SU-DHL-6 (cell line): ENCODE measurements at regions not wholly inside any gene's neighbourhood (a gene's known extent, or its start where the extent isn't known, plus 50 kb on each side); places are given as distances from the start of the nearest gene placed in this dataset.

Experiments
- H2AFZ ChIP-seq: fragments of 200-600 bp; sonication (generic); 2 replicates; pipeline ENCODE4 v1.6.1; 2014; ENCODE audit warnings: low read depth, mild to moderate bottlenecking, moderate library complexity, mixed read lengths, antibody characterized with exemption, low read length; ENCODE audit not compliant: severe bottlenecking
- H3F3A ChIP-seq: fragments of 200-600 bp; shearing (Covaris generic); 2 replicates; pipeline ENCODE4 v1.6.0; 2016; ENCODE audit warnings: antibody characterized with exemption, mild to moderate bottlenecking; ENCODE audit not compliant: insufficient read depth
- H3K27ac ChIP-seq: fragments of 200-600 bp; sonication (generic); 2 replicates; pipeline ENCODE4 v1.5.1; 2016; ENCODE audit warnings: low read depth, mild to moderate bottlenecking, low read length, moderate library complexity, mixed read lengths
- H3K27me3 ChIP-seq: fragments of 200-600 bp; sonication (generic), shearing (Covaris generic); 2 replicates; pipeline ENCODE4 v1.6.0; 2014; ENCODE audit warnings: mild to moderate bottlenecking, low read length
- H3K36me3 ChIP-seq: fragments of 200-600 bp; sonication (generic); 2 replicates; pipeline ENCODE4 v1.6.1; 2014; ENCODE audit warnings: mild to moderate bottlenecking, low read length, mixed read lengths
- H3K4me2 ChIP-seq: fragments of 300-600, 200-600 bp; shearing (Covaris generic), sonication (generic); 2 replicates; pipeline ENCODE4 v1.6.0; 2014; ENCODE audit warnings: low read length, low read depth, mild to moderate bottlenecking; ENCODE audit not compliant: poor library complexity, severe bottlenecking
- H3K4me3 ChIP-seq: fragments of 200-600 bp; sonication (generic); 2 replicates; pipeline ENCODE4 v1.5.1; 2014; ENCODE audit warnings: antibody characterized with exemption, low read length, mild to moderate bottlenecking, mixed read lengths; ENCODE audit not compliant: insufficient read depth, poor library complexity, severe bottlenecking
- H3K79me2 ChIP-seq: fragments of 200-600 bp; sonication (generic); 2 replicates; pipeline ENCODE4 v1.6.1; 2014; ENCODE audit warnings: mild to moderate bottlenecking, low read length, moderate library complexity; ENCODE audit not compliant: insufficient read depth
- H3K9ac ChIP-seq: fragments of 200-600 bp; sonication (generic); 2 replicates; pipeline ENCODE4 v1.7.0; 2014; ENCODE audit warnings: mild to moderate bottlenecking, low read length
- H3K9me2 ChIP-seq: fragments of 200-600 bp; sonication (generic); replicated peaks from 2 replicates; pipeline ENCODE4 v1.6.1; 2014; ENCODE audit warnings: low read length; ENCODE audit not compliant: insufficient read depth
- H3K9me3 ChIP-seq: fragments of 200-600 bp; sonication (generic); 2 replicates; pipeline ENCODE4 v1.6.1; 2014; ENCODE audit warnings: low read length, mixed read lengths; ENCODE audit not compliant: insufficient read depth
- H4K20me1 ChIP-seq: fragments of 200-600 bp; sonication (generic); 2 replicates; pipeline ENCODE4 v1.6.1; 2014; ENCODE audit warnings: low read depth, mild to moderate bottlenecking, antibody characterized with exemption, low read length, moderate library complexity, mixed read lengths
- EZH2phosphoT487 ChIP-seq: fragments of 200-600 bp; sonication (generic), shearing (Covaris generic); conservative IDR thresholded peaks from 2 replicates; pipeline ENCODE4 v1.6.1; 2018; ENCODE audit warnings: mild to moderate bottlenecking, antibody characterized with exemption, low read length, moderate library complexity, mixed read lengths
- TF ChIP-seq, protein P1 (sequence below): fragments of 200-600 bp; sonication (generic); IDR thresholded peaks from one replicate; pipeline ENCODE4 v1.5.1; 2017; ENCODE audit warnings: antibody characterized with exemption, mild to moderate bottlenecking, low read length, moderate library complexity; ENCODE audit not compliant: insufficient read depth, poor library complexity, severe bottlenecking

DNA sequence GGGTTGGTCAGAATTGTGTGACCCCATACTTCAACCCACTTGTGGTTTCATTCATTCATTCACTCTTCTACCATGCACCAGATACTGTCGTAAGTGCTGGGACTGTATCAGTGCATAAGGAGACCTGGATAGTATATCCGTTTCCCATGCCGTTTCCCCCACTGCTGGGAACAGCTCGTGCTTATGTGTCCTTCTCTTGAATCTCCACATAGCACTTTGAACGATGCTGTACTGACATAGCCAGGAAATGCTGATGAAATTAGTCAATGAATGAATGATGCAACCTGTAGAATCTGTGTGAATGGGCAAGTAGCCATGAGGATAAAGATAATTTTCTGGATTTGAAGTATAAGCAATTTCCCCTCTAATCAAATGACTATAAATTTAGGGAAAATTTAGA lies 276.1 kb downstream of the BCL2 start:
- H3K9me3 ChIP-seq, result no peaks in the 10 kb centered on the region
- no peaks in the 10 kb centered on the region for H3K9me2 ChIP-seq
- no peak overlapping the region for H3K9ac ChIP-seq
- no peak overlapping the region for H2AFZ ChIP-seq
- H3F3A ChIP-seq, result no peaks in the 10 kb centered on the region
- no peak overlapping the region for H3K27ac ChIP-seq
- H3K36me3 ChIP-seq, result no peaks in the 10 kb centered on the region
- H3K27me3 ChIP-seq, result no peaks in the 10 kb centered on the region
- H3K79me2 ChIP-seq, result no peaks in the 10 kb centered on the region
- H4K20me1 ChIP-seq, result no peaks in the 10 kb centered on the region
- no peak for TF ChIP-seq EZH2phosphoT487
- TF ChIP-seq, protein P1, sequence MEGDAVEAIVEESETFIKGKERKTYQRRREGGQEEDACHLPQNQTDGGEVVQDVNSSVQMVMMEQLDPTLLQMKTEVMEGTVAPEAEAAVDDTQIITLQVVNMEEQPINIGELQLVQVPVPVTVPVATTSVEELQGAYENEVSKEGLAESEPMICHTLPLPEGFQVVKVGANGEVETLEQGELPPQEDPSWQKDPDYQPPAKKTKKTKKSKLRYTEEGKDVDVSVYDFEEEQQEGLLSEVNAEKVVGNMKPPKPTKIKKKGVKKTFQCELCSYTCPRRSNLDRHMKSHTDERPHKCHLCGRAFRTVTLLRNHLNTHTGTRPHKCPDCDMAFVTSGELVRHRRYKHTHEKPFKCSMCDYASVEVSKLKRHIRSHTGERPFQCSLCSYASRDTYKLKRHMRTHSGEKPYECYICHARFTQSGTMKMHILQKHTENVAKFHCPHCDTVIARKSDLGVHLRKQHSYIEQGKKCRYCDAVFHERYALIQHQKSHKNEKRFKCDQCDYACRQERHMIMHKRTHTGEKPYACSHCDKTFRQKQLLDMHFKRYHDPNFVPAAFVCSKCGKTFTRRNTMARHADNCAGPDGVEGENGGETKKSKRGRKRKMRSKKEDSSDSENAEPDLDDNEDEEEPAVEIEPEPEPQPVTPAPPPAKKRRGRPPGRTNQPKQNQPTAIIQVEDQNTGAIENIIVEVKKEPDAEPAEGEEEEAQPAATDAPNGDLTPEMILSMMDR, result no peak
- no peak overlapping the region for H3K4me3 ChIP-seq
- H3K4me2 ChIP-seq, result no peak overlapping the region

DNA sequence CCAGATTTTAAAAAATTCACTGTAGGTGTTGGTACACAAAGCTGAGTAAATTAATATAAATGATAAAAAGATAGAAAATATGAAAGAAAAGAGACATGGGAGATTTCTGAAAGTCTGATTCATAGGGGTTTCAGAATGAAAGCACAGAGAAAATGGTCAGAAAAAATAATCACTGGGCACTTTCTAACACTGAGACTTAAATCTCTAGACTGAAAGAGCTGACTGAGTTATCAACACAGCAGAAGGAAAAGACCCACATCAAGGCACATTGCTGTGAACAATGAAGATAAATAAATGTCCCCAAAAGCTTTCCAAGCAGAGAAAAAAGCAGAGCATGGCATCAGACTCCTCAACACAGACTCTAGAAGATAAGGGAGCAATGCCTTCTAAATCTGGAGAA lies 277.2 kb downstream of the BCL2 start:
- H3K4me2 ChIP-seq, result no peak overlapping the region
- no peaks in the 10 kb centered on the region for H4K20me1 ChIP-seq
- H3K9me3 ChIP-seq, result no peaks in the 10 kb centered on the region

DNA sequence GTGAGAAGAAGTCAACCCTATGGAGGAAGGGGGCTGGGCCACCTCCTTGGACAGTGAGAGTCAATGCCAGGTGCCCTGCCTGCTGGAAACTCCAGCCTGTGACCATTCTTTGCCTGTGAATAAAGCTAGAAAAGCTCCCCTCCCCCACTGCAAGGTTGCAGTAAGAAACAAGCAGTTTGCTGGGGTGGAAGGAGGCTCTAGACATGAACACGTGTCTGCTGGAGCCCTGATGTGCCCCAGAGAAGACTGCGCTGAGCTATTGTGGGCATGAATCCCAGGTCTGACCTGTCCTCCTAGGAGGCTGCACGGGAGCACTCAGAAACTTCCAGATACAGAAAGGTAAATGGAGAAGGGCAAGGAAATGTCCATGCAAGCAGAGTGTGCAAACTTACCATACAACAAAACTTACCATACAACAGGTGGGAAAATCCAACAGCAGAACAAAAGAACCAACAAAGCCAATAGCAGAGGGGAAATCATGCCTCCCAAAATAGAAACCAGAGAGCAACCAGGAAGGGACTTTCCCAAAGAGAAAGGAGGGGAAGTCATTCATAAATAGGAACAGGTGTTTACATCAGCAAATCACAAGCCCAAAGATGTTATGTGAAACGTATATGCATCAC lies 278.7 kb downstream of the BCL2 start:
- Histone ChIP-seq H3F3A (no peaks in the 10 kb centered on the region), H3K36me3 (no peaks in the 10 kb centered on the region), H3K9me3 (no peaks in the 10 kb centered on the region), H3K27ac (no peak overlapping the region), H3K4me3 (no peak overlapping the region), H3K79me2 (no peaks in the 10 kb centered on the region), H3K9me2 (no peaks in the 10 kb centered on the region), H3K27me3 (no peaks in the 10 kb centered on the region), H3K4me2 (no peak overlapping the region), H4K20me1 (no peaks in the 10 kb centered on the region), H3K9ac (no peak overlapping the region), H2AFZ (no peak overlapping the region)
- TF ChIP-seq EZH2phosphoT487, result no peak
- TF ChIP-seq, protein P1, result no peak

More for the DNA sequence above, 277.2 kb downstream of the BCL2 start:
- no peak overlapping the region for H3K27ac ChIP-seq
- no peak overlapping the region for H3K4me3 ChIP-seq
- H3K27me3 ChIP-seq, result no peaks in the 10 kb centered on the region
- H3K9me2 ChIP-seq, result no peaks in the 10 kb centered on the region
- TF ChIP-seq, protein P1, result no peak
- TF ChIP-seq EZH2phosphoT487, result no peak
- H2AFZ ChIP-seq, result no peak overlapping the region
- no peak overlapping the region for H3K9ac ChIP-seq
- no peaks in the 10 kb centered on the region for H3F3A ChIP-seq
- H3K36me3 ChIP-seq, result no peaks in the 10 kb centered on the region
- H3K79me2 ChIP-seq, result no peaks in the 10 kb centered on the region
